Esophagus squamous epithelium (tissue), 4 donors: ENCODE measurements at regions not wholly inside any gene's neighbourhood (a gene's known extent, or its start where the extent isn't known, plus 50 kb on each side); places are given as distances from the start of the nearest gene placed in this dataset.

Experiments used
- POLR2A ChIP-seq, 4 donors: fragments of 450-650 bp; IDR thresholded peaks; one replicate each; pipeline ENCODE4 v1.6.1; 2017; ENCODE audit warnings: antibody characterized with exemption in 4 of 4, mild to moderate bottlenecking in 4 of 4, moderate library complexity in 3 of 4
- TF ChIP-seq, protein P1 (sequence below), 6 experiments: fragments of 450-650 bp in 4 of 6; fragments of 200-600 bp in 2 of 6; sonication (generic) in 2 of 6; IDR thresholded peaks; one replicate each; pipeline ENCODE4 v1.5.1; 2016 to 2019; ENCODE audit warnings: antibody characterized with exemption in 6 of 6, mild to moderate bottlenecking in 4 of 6, moderate library complexity in 4 of 6

- TF ChIP-seq, protein P1, sequence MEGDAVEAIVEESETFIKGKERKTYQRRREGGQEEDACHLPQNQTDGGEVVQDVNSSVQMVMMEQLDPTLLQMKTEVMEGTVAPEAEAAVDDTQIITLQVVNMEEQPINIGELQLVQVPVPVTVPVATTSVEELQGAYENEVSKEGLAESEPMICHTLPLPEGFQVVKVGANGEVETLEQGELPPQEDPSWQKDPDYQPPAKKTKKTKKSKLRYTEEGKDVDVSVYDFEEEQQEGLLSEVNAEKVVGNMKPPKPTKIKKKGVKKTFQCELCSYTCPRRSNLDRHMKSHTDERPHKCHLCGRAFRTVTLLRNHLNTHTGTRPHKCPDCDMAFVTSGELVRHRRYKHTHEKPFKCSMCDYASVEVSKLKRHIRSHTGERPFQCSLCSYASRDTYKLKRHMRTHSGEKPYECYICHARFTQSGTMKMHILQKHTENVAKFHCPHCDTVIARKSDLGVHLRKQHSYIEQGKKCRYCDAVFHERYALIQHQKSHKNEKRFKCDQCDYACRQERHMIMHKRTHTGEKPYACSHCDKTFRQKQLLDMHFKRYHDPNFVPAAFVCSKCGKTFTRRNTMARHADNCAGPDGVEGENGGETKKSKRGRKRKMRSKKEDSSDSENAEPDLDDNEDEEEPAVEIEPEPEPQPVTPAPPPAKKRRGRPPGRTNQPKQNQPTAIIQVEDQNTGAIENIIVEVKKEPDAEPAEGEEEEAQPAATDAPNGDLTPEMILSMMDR (IDR thresholded peaks at IDR 0.05) = no peak
- TF ChIP-seq POLR2A (IDR thresholded peaks at IDR 0.05) = no peak
Observed at GRCh38 chr9:20200581-20200980, 411.7 kb upstream of the SLC24A2 start.
